Jurkat, Clone E6-1 (cell line): ENCODE measurements at regions not wholly inside any gene's neighbourhood (a gene's known extent, or its start where the extent isn't known, plus 50 kb on each side); places are given as distances from the start of the nearest gene placed in this dataset.
"Not testable (repeated sequence)": the region's sequence is repeated elsewhere in the genome, so short reads cannot be mapped to it uniquely, and the experiment has no call there.

Source experiments
- DNase-seq: peaks from one replicate; pipeline ENCODE4 v3.0.0-alpha.2; 2011; ENCODE audit warnings: low read depth, low spot score
- H3K4me3 ChIP-seq: 2 replicates; pipeline ENCODE4 v1.5.1; 2011; ENCODE audit warnings: mild to moderate bottlenecking, low read length, control low read depth, moderate library complexity

DNA sequence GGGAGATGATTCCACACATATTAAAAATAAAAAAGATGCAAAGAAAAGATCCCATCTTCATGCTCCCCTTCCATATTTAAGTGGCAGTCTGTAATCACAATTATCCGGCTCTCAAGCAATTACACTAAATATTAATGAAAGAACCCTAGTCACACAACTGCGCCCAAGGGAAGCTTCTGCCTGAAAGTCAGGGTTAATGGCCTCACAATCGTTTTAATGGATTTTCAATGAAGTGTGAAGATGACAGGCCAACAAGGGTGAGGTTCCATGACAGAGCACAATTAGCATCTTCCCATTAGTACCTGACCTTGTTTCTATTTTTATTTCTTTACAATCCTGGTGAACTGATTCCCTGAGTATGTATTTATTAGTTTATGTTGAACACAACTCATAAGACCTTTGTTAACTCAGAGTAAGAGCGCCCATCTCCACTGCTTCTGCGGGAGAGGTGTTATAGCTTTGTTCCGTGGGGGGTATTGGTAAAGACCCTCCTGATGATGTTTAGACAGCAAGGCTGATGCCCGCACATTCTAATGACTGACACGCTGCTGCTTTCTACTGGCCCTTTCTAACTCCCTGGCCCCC is 80.9 kb downstream of the IER5 start:
- no peak for DNase-seq

GRCh38 chr1:181170194-181170593 is 81.7 kb downstream of the IER5 start:
- no peak for DNase-seq
- no peak overlapping the region for H3K4me3 ChIP-seq

More for the DNA sequence above, 80.9 kb downstream of the IER5 start:
- no peak overlapping the region for H3K4me3 ChIP-seq

- H3K4me3 ChIP-seq = no peak overlapping the region
- no peak for DNase-seq
Observed at GRCh38 chr1:181172082-181172481, 83.6 kb downstream of the IER5 start.

- DNase-seq = no peak
- H3K4me3 ChIP-seq = no peak overlapping the region
Observed at GRCh38 chr1:181173761-181174447, 85.4 kb downstream of the IER5 start.

DNA sequence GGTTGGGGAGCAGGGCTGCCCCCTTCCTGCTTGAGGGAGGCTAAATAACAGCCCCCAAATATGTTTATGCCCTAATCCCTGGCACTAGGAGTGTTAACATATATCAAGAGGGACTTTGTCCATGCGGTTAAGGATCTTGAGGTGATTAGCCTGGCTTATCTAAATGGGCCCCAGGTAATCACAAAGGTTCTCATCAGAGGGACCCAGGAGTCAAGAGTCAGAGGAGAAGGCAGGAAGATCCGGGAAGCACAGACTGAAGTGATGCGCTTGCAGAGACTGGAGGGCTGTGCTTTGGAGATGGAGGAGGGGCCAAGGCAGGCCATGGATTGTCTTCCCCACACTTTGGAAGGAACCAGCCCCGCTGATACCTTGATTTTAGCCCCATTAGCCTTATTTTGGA is 86.4 kb downstream of the IER5 start:
- DNase-seq = no peak

DNA sequence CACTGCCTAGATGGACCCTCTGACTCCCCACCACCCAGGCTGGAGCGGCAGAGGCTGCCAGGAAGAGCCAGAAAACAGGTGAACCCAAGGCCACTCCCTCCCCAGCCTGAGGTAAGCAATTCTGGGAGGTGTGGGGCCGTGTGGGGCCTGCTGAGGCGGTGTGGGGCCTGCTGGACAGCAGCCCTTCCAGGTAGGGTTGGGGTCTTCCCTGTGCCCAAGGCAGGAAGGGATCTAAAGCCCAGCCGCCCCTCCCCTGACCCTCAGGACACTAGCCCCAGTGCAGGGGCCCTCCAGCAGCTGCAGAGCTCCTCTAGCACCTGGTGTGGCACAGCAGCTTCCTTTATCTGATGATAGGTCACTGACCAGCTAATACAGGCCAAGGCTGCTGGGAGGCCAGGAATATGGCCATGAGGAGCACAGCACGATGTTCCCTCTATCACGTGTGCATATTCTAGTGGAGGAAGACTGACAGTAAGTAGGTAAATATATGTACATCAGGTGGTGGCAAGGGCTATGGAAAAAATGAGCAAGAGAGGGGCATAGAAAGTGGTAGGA is 86.9 kb downstream of the IER5 start:
- no peak overlapping the region for H3K4me3 ChIP-seq
- DNase-seq = no peak

More for the DNA sequence above, 86.4 kb downstream of the IER5 start:
- no peak overlapping the region for H3K4me3 ChIP-seq

- H3K4me3 ChIP-seq = no peak overlapping the region
- DNase-seq = no peak
Observed at GRCh38 chr1:181175955-181176354, 87.5 kb downstream of the IER5 start.

- DNase-seq = no peak
Observed at GRCh38 chr1:181178241-181178879, 89.9 kb downstream of the IER5 start.

DNA sequence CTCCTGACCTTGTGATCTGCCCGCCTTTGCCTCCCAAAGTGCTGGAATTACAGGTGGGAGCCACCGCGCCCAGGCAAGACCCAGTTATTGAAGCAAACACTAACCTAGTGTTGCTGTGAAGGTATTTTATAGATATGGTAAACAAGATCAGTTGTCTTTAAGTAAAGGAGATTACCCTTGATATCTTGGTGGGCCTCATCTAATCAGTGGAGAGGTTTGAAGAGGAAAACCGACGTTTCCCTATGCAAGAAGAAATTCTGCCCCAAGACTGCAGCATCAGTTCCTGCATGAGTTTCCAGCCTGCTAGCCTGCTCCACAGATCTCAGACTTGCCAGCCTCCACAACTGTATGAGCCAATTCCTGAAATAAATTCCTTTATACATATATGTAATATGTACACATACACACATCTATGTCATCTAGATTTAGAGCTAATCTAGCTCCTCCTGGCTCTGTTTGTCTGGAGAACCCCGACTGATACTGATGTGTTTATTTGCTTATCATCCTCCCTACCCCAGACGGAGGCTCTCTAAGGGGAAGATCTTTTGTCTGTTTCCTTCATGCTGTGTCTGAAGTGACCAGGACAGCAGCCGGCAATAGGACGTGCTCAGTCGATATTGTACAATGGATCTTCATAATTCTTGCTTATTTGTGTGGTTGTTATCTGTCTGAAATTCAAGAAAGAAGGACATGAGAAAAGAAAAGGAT is 90.9 kb downstream of the IER5 start:
- no peak for DNase-seq
- H3K4me3 ChIP-seq = no peak overlapping the region

More at GRCh38 chr1:181178241-181178879, 89.9 kb downstream of the IER5 start:
- no peak overlapping the region for H3K4me3 ChIP-seq

- peak; percentile 40 for DNase-seq
- no peak overlapping the region for H3K4me3 ChIP-seq
Observed at GRCh38 chr1:181179987-181180365, 91.5 kb downstream of the IER5 start.

GRCh38 chr1:181180407-181181031 is 92.0 kb downstream of the IER5 start:
- DNase-seq = no peak
- H3K4me3 ChIP-seq = no peak overlapping the region

- DNase-seq = no peak
- no peak overlapping the region for H3K4me3 ChIP-seq
Observed at GRCh38 chr1:181181792-181182585, 93.5 kb downstream of the IER5 start.

- no peak overlapping the region for H3K4me3 ChIP-seq
- DNase-seq = no peak
Observed at GRCh38 chr1:181184621-181185020, 96.1 kb downstream of the IER5 start.

DNA sequence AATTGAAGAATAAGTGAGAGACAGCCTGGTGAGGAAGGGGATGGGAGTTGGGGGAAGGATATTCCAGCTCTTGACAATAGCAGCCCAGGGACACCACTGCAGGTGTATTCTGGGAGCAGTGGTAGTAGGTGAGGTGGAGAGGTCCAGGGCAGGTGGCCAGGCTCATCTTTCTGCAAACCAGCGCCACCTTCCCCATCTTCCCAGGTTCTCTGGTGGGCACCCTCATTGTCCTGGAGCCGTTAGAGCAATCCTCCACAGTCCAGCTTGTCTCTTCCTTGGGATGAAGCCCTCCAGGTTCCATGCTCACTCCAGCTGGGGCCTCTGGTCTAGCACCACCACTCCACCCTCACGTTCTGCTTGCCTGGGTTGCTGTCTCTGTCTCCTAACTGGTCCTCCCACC is 97.0 kb downstream of the IER5 start:
- DNase-seq = no peak
- H3K4me3 ChIP-seq = no peak overlapping the region

- DNase-seq, H3K4me3 ChIP-seq: not testable (repeated sequence)
Observed at GRCh38 chr1:181186133-181186532, 97.6 kb downstream of the IER5 start.

DNA sequence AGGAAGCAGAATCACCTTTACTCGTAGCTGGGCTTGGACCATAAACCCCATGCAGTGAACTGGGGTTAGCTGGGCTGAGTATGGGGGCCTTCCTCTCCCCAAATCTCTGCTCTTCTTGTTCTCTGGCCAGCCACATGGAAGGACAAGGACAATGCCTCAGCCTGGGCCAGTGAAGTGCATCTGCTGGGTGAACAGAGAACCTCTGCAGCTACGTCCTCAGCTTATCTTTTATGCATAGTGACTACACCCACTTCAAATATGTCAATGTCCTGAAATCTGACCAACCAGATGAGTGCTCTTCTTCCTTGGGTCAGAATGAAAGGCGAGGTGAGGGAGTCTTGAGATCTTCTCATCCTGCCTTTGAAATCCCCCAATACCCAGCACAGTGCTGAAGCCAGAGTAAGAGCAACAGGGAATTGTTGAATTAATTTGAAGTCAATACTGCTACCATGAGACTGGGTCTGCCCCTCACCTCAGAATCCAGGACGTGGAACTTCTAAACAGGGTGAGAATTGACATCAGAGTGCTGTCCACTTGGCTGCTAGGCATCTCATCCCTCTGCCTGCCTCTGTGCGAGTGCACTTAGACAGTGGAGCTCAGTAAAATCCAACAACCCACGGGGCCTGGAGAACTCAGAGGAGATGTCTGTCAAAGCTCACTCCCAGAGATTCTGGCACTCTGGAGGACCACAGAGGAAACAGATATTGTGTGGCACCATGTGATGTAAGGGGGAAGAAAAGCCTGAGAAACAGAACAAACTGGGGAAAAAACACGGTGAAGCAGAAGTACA is 99.0 kb downstream of the IER5 start:
- no peak overlapping the region for H3K4me3 ChIP-seq
- no peak for DNase-seq

GRCh38 chr1:181189245-181189644 is 100.7 kb downstream of the IER5 start:
- no peak for DNase-seq
- no peak overlapping the region for H3K4me3 ChIP-seq
